CD4-positive, CD25-positive, alpha-beta regulatory T cell (primary cell): ENCODE measurements at regions not wholly inside any gene's neighbourhood (a gene's known extent, or its start where the extent isn't known, plus 50 kb on each side); places are given as distances from the start of the nearest gene placed in this dataset.

Experiments used
- ATAC-seq, 2 donors: fragments of 150-1000 bp; cut with Tn5 transposase; one replicate each; pipeline ENCODE4 v1.10.0; 2021; ENCODE audit warnings: low read depth in 2 of 2, moderate number of reproducible peaks in 2 of 2, moderate library complexity in 1 of 2
- DNase-seq, 3 donors: peaks; one replicate each; pipeline versions ENCODE4 v3.0.0 to v3.0.0-alpha.2; 2012 to 2022; ENCODE audit warnings: mixed read lengths in 1 of 3
- H3K27ac ChIP-seq: one replicate; pipeline ENCODE4 v1.7.0; 2013; ENCODE audit warnings: mild to moderate bottlenecking, low read length; ENCODE audit not compliant: insufficient read depth, poor library complexity, severe bottlenecking
- H3K27me3 ChIP-seq: one replicate; pipeline ENCODE4 v1.7.0; 2013; ENCODE audit warnings: low read length; ENCODE audit not compliant: control insufficient read depth, insufficient read depth
- H3K36me3 ChIP-seq: one replicate; pipeline ENCODE4 v1.7.0; 2013; ENCODE audit warnings: mild to moderate bottlenecking, low read length, moderate library complexity; ENCODE audit not compliant: control insufficient read depth, insufficient read depth
- H3K4me1 ChIP-seq: 2 replicates; pipeline ENCODE4 v1.7.0; 2013; ENCODE audit warnings: mild to moderate bottlenecking, low read length; ENCODE audit not compliant: insufficient read depth, control insufficient read depth, poor library complexity, severe bottlenecking
- H3K4me3 ChIP-seq: one replicate; pipeline ENCODE4 v1.7.0; 2013; ENCODE audit warnings: low read depth, mild to moderate bottlenecking, low read length, moderate library complexity
- H3K9me3 ChIP-seq, 2 experiments: 1 replicate in 1 of 2; 2 replicates in 1 of 2; pipeline ENCODE4 v1.7.0; 2013; ENCODE audit warnings: low read length in 2 of 2, mild to moderate bottlenecking in 1 of 2, moderate library complexity in 1 of 2; ENCODE audit not compliant: control insufficient read depth in 2 of 2
- H3K27ac Mint-ChIP-seq, 3 donors: one replicate each; pipeline ENCODE4 v1.8.0; 2020 to 2022; ENCODE audit warnings: mild to moderate bottlenecking in 3 of 3, mixed read lengths in 3 of 3, moderate library complexity in 2 of 3
- H3K27me3 Mint-ChIP-seq: one replicate; pipeline ENCODE4 v1.8.0; 2022; ENCODE audit warnings: mild to moderate bottlenecking, mixed read lengths
- H3K36me3 Mint-ChIP-seq: one replicate; pipeline ENCODE4 v1.8.0; 2020; ENCODE audit warnings: mixed read lengths
- H3K4me1 Mint-ChIP-seq, 4 donors: one replicate each; pipeline ENCODE4 v1.8.0; 2020 to 2022; ENCODE audit warnings: mixed read lengths in 4 of 4, mild to moderate bottlenecking in 1 of 4
- H3K4me3 Mint-ChIP-seq, 4 donors: one replicate each; pipeline ENCODE4 v1.8.0; 2020 to 2022; ENCODE audit warnings: mild to moderate bottlenecking in 4 of 4, mixed read lengths in 4 of 4, moderate library complexity in 3 of 4
- H3K9me3 Mint-ChIP-seq, 7 donors: one replicate each; pipeline ENCODE4 v1.8.0; 2020 to 2022; ENCODE audit warnings: mixed read lengths in 7 of 7, mild to moderate bottlenecking in 3 of 7, moderate library complexity in 2 of 7

GRCh38 chr6:21906826-21907225 is 313.3 kb downstream of the SOX4 start:
- peaks cover 0 to 4% (median 0%) of the 10 kb centered on the region in 7 donors for H3K9me3 Mint-ChIP-seq
- no peak overlapping the region for H3K27ac ChIP-seq
- H3K4me1 Mint-ChIP-seq = no peaks in the 10 kb centered on the region
- no peaks in the 10 kb centered on the region for H3K27me3 Mint-ChIP-seq
- no peaks in the 10 kb centered on the region for H3K4me1 ChIP-seq
- H3K4me3 Mint-ChIP-seq = no peak overlapping the region
- no peaks in the 10 kb centered on the region for H3K36me3 Mint-ChIP-seq
- no peak for DNase-seq
- H3K27ac Mint-ChIP-seq = no peak overlapping the region
- H3K36me3 ChIP-seq = no peaks in the 10 kb centered on the region
- no peak for ATAC-seq
- no peak overlapping the region for H3K4me3 ChIP-seq
- peaks cover 2% of the 10 kb centered on the region for H3K27me3 ChIP-seq
- H3K9me3 ChIP-seq = no peaks in the 10 kb centered on the region

- no peak overlapping the region for H3K4me3 Mint-ChIP-seq
- no peak for DNase-seq
- no peak overlapping the region for H3K27ac Mint-ChIP-seq
- H3K9me3 Mint-ChIP-seq = peaks cover 0 to 4% (median 0%) of the 10 kb centered on the region in 7 donors
- no peaks in the 10 kb centered on the region for H3K36me3 Mint-ChIP-seq
- H3K9me3 ChIP-seq = no peaks in the 10 kb centered on the region
- H3K27me3 ChIP-seq = peaks cover 2% of the 10 kb centered on the region
- H3K4me1 Mint-ChIP-seq = peaks cover 0 to 2% (median 0%) of the 10 kb centered on the region in 4 donors
- no peak overlapping the region for H3K27ac ChIP-seq
- no peaks in the 10 kb centered on the region for H3K27me3 Mint-ChIP-seq
- ATAC-seq = no peak
- H3K4me1 ChIP-seq = no peaks in the 10 kb centered on the region
- no peaks in the 10 kb centered on the region for H3K36me3 ChIP-seq
- H3K4me3 ChIP-seq = no peak overlapping the region
Measured at GRCh38 chr6:21907291-21907690, 313.7 kb downstream of the SOX4 start.

GRCh38 chr6:21908161-21908848 is 314.8 kb downstream of the SOX4 start:
- Mint-ChIP-seq H3K27me3 (no peaks in the 10 kb centered on the region), H3K4me3 (no peak overlapping the region), H3K9me3 (peaks cover 0 to 4% (median 0%) of the 10 kb centered on the region in 7 donors), H3K36me3 (no peaks in the 10 kb centered on the region), H3K4me1 (peaks cover 0 to 2% (median 0%) of the 10 kb centered on the region in 4 donors), H3K27ac (no peak overlapping the region)
- no peak for ATAC-seq
- no peak for DNase-seq
- no peak overlapping the region for H3K4me3 ChIP-seq
- peaks cover 2% of the 10 kb centered on the region for H3K27me3 ChIP-seq
- H3K27ac ChIP-seq = no peak overlapping the region
- H3K9me3 ChIP-seq = no peaks in the 10 kb centered on the region
- no peaks in the 10 kb centered on the region for H3K36me3 ChIP-seq
- H3K4me1 ChIP-seq = no peaks in the 10 kb centered on the region

- Histone ChIP-seq H3K36me3 (no peaks in the 10 kb centered on the region), H3K27me3 (peaks cover 2% of the 10 kb centered on the region), H3K4me3 (no peak overlapping the region), H3K27ac (no peak overlapping the region), H3K9me3 (no peaks in the 10 kb centered on the region), H3K4me1 (no peaks in the 10 kb centered on the region)
- ATAC-seq (no peak), DNase-seq (no peak)
- peaks cover 0 to 4% (median 0%) of the 10 kb centered on the region in 7 donors for H3K9me3 Mint-ChIP-seq
- no peak overlapping the region for H3K27ac Mint-ChIP-seq
- H3K4me1 Mint-ChIP-seq = peaks cover 0 to 3% (median 0%) of the 10 kb centered on the region in 4 donors
- no peaks in the 10 kb centered on the region for H3K36me3 Mint-ChIP-seq
- H3K27me3 Mint-ChIP-seq = no peaks in the 10 kb centered on the region
- no peak overlapping the region for H3K4me3 Mint-ChIP-seq
Measured at GRCh38 chr6:21909321-21909720, 315.8 kb downstream of the SOX4 start.

- no peaks in the 10 kb centered on the region for H3K36me3 ChIP-seq
- H3K27me3 ChIP-seq = peaks cover 2% of the 10 kb centered on the region
- no peak for ATAC-seq
Measured at GRCh38 chr6:21911208-21911607, 317.7 kb downstream of the SOX4 start.

GRCh38 chr6:21912151-21912832 is 318.7 kb downstream of the SOX4 start:
- Mint-ChIP-seq H3K27ac (no peak overlapping the region), H3K36me3 (no peaks in the 10 kb centered on the region), H3K4me1 (peaks cover 0 to 12% (median 8%) of the 10 kb centered on the region in 4 donors), H3K4me3 (no peak overlapping the region), H3K27me3 (no peaks in the 10 kb centered on the region), H3K9me3 (peaks cover 0 to 4% (median 0%) of the 10 kb centered on the region in 7 donors)
- DNase-seq (no peak), ATAC-seq (no peak)
- H3K9me3 ChIP-seq = no peaks in the 10 kb centered on the region
- no peaks in the 10 kb centered on the region for H3K36me3 ChIP-seq
- no peaks in the 10 kb centered on the region for H3K4me1 ChIP-seq
- no peak overlapping the region for H3K4me3 ChIP-seq
- H3K27me3 ChIP-seq = peaks cover 2% of the 10 kb centered on the region
- no peak overlapping the region for H3K27ac ChIP-seq

More at GRCh38 chr6:21911208-21911607, 317.7 kb downstream of the SOX4 start:
- Mint-ChIP-seq H3K27ac (no peak overlapping the region), H3K4me1 (peaks cover 0 to 12% (median 8%) of the 10 kb centered on the region in 4 donors), H3K36me3 (no peaks in the 10 kb centered on the region), H3K27me3 (no peaks in the 10 kb centered on the region), H3K4me3 (no peak overlapping the region), H3K9me3 (peaks cover 0 to 4% (median 0%) of the 10 kb centered on the region in 7 donors)
- Histone ChIP-seq H3K27ac (no peak overlapping the region), H3K9me3 (no peaks in the 10 kb centered on the region), H3K4me1 (no peaks in the 10 kb centered on the region), H3K4me3 (no peak overlapping the region)
- DNase-seq = no peak

GRCh38 chr6:21914121-21914973 is 320.8 kb downstream of the SOX4 start:
- no peaks in the 10 kb centered on the region for H3K27me3 ChIP-seq
- peak overlapping the region in 3 of 4 donors; percentile 39 to 68 (median 42) for H3K4me3 Mint-ChIP-seq
- no peak overlapping the region for H3K27ac ChIP-seq
- no peaks in the 10 kb centered on the region for H3K9me3 ChIP-seq
- ATAC-seq = no peak
- peaks cover 0 to 3% (median 0%) of the 10 kb centered on the region in 7 donors for H3K9me3 Mint-ChIP-seq
- peak overlapping the region; percentile 52 for H3K4me3 ChIP-seq
- no peaks in the 10 kb centered on the region for H3K27me3 Mint-ChIP-seq
- H3K36me3 Mint-ChIP-seq = no peaks in the 10 kb centered on the region
- peak overlapping the region in 1 of 3 donors; percentile 67 for H3K27ac Mint-ChIP-seq
- DNase-seq = peak in 2 of 3 donors; percentile 5 to 39
- no peaks in the 10 kb centered on the region for H3K36me3 ChIP-seq
- H3K4me1 ChIP-seq = no peaks in the 10 kb centered on the region
- peaks cover 0 to 12% (median 8%) of the 10 kb centered on the region in 4 donors for H3K4me1 Mint-ChIP-seq
